ENCODE measurements at regions not wholly inside any gene's neighbourhood (a gene's known extent, or its start where the extent isn't known, plus 50 kb on each side); places are given as distances from the start of the nearest gene placed in this dataset.
"Not testable (repeated sequence)": the region's sequence is repeated elsewhere in the genome, so short reads cannot be mapped to it uniquely, and the experiment has no call there.

DNA sequence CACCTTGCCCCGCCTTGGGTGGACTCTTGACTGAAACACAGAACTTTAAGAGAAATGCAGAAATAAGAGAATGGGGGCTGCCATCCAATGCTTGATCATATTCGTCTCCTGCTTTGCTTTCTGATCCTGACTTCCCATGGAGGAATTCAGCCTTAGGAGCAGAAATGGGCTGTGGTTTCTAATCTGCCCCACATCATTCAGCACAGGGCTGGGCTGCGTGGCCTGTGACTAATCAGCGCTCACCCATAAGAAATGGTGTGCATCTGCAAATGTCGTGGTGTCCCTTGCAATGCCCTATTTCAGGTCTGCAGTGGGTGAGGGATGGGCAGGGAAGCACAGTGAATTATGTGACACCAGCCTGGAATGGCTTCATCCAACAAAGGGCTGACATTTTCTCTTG is 60.7 kb upstream of the URI1 start:
- DNase-seq (ENCODE audit: low read depth): peak; percentile 14
- TF ChIP-seq, protein P1, sequence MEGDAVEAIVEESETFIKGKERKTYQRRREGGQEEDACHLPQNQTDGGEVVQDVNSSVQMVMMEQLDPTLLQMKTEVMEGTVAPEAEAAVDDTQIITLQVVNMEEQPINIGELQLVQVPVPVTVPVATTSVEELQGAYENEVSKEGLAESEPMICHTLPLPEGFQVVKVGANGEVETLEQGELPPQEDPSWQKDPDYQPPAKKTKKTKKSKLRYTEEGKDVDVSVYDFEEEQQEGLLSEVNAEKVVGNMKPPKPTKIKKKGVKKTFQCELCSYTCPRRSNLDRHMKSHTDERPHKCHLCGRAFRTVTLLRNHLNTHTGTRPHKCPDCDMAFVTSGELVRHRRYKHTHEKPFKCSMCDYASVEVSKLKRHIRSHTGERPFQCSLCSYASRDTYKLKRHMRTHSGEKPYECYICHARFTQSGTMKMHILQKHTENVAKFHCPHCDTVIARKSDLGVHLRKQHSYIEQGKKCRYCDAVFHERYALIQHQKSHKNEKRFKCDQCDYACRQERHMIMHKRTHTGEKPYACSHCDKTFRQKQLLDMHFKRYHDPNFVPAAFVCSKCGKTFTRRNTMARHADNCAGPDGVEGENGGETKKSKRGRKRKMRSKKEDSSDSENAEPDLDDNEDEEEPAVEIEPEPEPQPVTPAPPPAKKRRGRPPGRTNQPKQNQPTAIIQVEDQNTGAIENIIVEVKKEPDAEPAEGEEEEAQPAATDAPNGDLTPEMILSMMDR (conservative IDR thresholded peaks at IDR 0.05; ENCODE audit: control insufficient read depth, insufficient read depth, low read depth, low read length): no peak
- H3K4me3 ChIP-seq (ENCODE audit: control insufficient read depth, low read depth, low read length): no peak overlapping the region

DNA sequence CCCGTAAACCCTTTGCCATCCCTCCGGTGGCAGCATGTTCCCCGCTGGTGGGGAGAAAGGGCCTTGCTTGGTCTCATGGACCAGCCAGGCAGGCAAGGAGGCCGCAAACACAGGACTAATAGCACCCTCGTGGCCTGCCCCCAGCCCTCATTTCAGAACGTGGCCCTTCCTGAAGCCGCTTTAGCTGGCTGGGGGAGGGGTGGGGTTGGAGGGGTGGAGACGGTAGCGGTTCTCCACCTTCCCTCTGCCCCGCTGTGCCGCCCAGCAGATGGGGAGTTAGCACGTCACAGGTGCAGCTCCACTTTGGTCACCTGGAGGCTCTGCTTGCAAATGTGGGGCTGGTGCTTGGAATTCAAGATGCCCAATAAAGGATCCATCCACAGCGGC is 59.3 kb upstream of the URI1 start:
- TF ChIP-seq, protein P1 (conservative IDR thresholded peaks at IDR 0.05; ENCODE audit: control insufficient read depth, insufficient read depth, low read depth, low read length): no peak
- H3K4me3 ChIP-seq (ENCODE audit: control insufficient read depth, low read depth, low read length): no peak overlapping the region
- no peak for DNase-seq (ENCODE audit: low read depth)

DNA sequence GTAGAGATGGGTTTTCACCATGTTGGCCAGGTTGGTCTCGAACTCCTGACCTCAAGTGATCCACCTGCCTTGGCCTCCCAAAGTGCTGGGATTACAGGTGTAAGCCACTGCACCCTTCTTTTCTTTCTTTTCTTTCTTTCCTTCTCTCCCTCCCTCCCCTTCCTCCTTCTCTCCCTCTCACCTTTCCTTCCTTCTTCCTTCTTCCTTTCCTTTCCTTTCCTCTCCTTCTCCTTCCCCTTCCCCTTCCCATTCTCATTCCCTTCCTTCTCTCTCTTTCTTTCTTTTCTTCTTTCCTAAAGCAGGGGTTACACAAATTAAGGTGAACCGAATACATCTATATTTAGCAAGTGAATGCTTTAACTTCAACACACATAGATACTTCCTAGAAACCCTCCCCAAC is 58.0 kb upstream of the URI1 start:
- DNase-seq (ENCODE audit: low read depth): no peak
- TF ChIP-seq, protein P1 (conservative IDR thresholded peaks at IDR 0.05; ENCODE audit: control insufficient read depth, insufficient read depth, low read depth, low read length): no peak
- no peak overlapping the region for H3K4me3 ChIP-seq (ENCODE audit: control insufficient read depth, low read depth, low read length)

DNA sequence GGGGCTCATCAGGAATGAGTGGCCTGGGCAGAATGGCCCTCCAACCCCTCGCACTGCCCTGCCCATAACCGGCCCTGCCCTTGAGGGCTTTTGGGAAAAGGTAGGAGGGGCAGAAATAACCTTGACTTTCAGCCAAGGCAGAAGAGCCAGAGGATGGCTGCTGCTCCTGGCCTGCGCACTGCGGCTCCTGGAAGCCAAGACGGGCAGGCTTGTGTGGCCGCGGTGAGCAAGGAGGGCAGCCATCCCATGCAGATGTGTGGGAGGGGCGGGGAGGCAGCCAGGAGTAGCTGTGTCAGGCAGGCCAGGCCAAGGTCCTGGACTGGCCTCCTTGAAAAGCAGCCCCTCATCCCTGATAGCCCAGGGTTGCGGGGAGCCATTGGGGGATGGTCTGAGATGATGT is 57.6 kb upstream of the URI1 start:
- TF ChIP-seq, protein P1 (conservative IDR thresholded peaks at IDR 0.05; ENCODE audit: control insufficient read depth, insufficient read depth, low read depth, low read length): no peak
- no peak overlapping the region for H3K4me3 ChIP-seq (ENCODE audit: control insufficient read depth, low read depth, low read length)
- no peak for DNase-seq (ENCODE audit: low read depth)

DNA sequence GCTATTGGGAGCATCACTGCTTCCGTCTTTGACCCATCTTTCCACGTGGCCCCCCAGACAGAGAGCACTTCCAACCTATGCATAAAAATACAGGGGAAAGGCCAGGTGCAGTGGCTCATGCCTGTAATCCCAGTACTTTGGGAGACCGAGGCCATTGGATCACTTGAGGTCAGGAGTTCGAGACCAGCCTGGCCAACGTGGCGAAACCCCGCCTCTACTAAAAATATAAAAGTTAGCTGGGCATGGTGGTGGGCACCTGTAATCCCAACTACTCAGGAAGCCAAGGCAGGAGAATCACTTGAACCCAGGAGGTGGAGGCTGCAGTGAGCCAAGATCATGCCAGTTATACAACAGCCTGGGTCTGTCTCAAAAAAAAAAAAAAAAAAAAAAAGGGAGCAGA is 55.9 kb upstream of the URI1 start:
- DNase-seq (ENCODE audit: low read depth): not testable (repeated sequence)

DNA sequence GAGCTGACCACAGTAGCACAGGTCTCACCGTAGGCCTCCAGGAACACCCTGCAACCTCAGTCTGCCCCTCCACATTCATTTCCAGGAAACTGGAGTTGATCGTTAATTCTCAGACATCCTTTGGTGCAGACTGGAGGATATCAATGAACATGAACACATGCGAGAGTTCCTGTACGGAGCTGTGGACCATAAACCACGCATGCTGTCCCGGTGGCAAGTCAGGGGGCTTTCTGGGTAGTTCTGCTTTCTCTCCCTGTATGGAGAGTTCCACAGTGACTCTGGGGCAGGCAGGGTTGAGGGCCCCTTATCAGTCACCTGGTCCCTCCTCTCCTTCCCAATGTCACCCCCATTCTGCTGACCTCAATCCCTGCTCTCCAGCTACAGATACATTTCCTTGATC is 55.5 kb upstream of the URI1 start:
- TF ChIP-seq, protein P1 (conservative IDR thresholded peaks at IDR 0.05; ENCODE audit: control insufficient read depth, insufficient read depth, low read depth, low read length): no peak
- DNase-seq (ENCODE audit: low read depth): no peak
- no peak overlapping the region for H3K4me3 ChIP-seq (ENCODE audit: control insufficient read depth, low read depth, low read length)

More for the DNA sequence above, 55.9 kb upstream of the URI1 start:
- H3K4me3 ChIP-seq (ENCODE audit: control insufficient read depth, low read depth, low read length): not testable (repeated sequence)

DNA sequence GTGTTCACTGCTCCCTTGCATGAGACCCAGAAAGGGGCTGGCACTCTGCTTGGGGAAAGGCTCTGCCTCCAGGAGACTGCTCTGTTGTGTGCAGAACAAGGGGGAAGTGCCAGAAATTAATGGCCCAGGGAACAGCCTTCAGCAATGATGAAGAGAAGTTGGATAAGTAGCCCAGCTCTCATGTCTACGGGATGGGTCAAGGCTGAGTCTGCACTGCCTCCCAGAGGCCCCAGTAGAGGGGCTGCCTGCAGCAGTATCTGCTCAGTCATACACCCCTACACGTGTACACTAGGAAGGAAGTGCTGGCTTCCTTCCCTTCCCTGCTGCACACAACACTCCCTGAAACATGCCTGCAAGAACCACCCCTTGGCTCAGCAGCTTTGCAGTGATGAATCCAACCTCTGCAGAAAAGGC is 54.6 kb upstream of the URI1 start:
- TF ChIP-seq, protein P1 (conservative IDR thresholded peaks at IDR 0.05; ENCODE audit: control insufficient read depth, insufficient read depth, low read depth, low read length): no peak
- DNase-seq (ENCODE audit: low read depth): no peak
- no peak overlapping the region for H3K4me3 ChIP-seq (ENCODE audit: control insufficient read depth, low read depth, low read length)

DNA sequence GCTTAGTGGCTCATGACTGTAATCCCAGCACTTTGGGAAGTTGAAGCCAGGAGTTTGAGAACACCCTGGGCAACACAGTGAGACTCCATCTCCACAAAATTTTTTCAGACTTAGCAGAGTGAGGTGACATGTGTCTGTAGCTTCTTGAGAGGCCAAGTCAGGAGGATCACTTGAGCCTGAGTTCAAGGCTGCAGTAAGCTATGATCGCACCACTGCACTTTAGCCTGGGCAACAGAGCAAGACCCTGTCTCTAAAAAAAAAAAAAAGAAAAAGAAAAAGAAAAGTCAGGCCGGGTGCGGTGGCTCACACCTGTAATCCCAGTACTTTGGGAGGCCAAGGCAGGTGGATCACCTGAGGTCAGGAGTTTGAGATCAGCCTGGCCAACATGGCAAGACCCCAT is 54.0 kb upstream of the URI1 start:
- DNase-seq (ENCODE audit: low read depth); H3K4me3 ChIP-seq (ENCODE audit: control insufficient read depth, low read depth, low read length): not testable (repeated sequence)

Measured in fibroblast of mammary gland (primary cell).